ENCODE measurements at regions not wholly inside any gene's neighbourhood (a gene's known extent, or its start where the extent isn't known, plus 50 kb on each side); places are given as distances from the start of the nearest gene placed in this dataset.

GRCh38 chr2:19833978-19834377, 67.8 kb downstream of the TTC32 start:
- TF ChIP-seq CTCF (IDR thresholded peaks at IDR 0.05 in 2 of 3, conservative IDR thresholded peaks at IDR 0.05 in 1 of 3; ENCODE audit: control insufficient read depth in 2 of 3, extremely low read depth in 1 of 3, insufficient read depth in 1 of 3, low read depth in 3 of 3, low read length in 3 of 3), result no peak
- TF ChIP-seq REST (IDR thresholded peaks at IDR 0.05; ENCODE audit: low read depth, low read length), result no peak
- TF ChIP-seq STAT1 (conservative IDR thresholded peaks at IDR 0.05), result no peak
- no peak for TF ChIP-seq ZZZ3 (IDR thresholded peaks at IDR 0.05; ENCODE audit: control insufficient read depth, insufficient read length, low read depth)
- TF ChIP-seq NFIC (IDR thresholded peaks at IDR 0.05; ENCODE audit: low read depth, low read length), result no peak
- no peak for TF ChIP-seq CHD1 (IDR thresholded peaks at IDR 0.05; ENCODE audit: low read depth, low read length)
- TF ChIP-seq MEF2B (IDR thresholded peaks at IDR 0.05; ENCODE audit: partially characterized antibody, poor library complexity, severe bottlenecking), result no peak
- 0% methylated on average over 3 of the region's 3 CpGs for WGBS (ENCODE audit: insufficient coverage, insufficient replicate concordance, low lambda C conversion rate, missing lambda C conversion rate)
- DNase-seq (ENCODE audit: low read depth, low spot score), result no peak
- H3K27ac ChIP-seq (ENCODE audit: control insufficient read depth, insufficient read depth), result no peak overlapping the region
- no peaks in the 10 kb centered on the region for H3K9me3 ChIP-seq (replicated peaks; ENCODE audit: control insufficient read depth, insufficient read depth, low read length)
- ChIA-PET SMC1A (ENCODE audit: uncharacterized antibody, unreplicated experiment) (no interaction called here), CTCF (no interaction called here), POLR2A (no interaction called here), RAD21 (ENCODE audit: unreplicated experiment) (no interaction called here)
- FAIRE-seq, result no peak
- in situ Hi-C loops (cut with MboI) (no loop called here), intact Hi-C loops (cut with micrococcal nuclease; ENCODE audit: unreplicated experiment) (no loop called here)
- no peak overlapping the region for H3K4me3 ChIP-seq
- no peaks in the 10 kb centered on the region for H4K20me1 ChIP-seq (ENCODE audit: control insufficient read depth, insufficient read depth)
- H3K9ac ChIP-seq (ENCODE audit: control insufficient read depth, insufficient read depth, low read length), result no peak overlapping the region
- H3K79me2 ChIP-seq (ENCODE audit: control insufficient read depth, insufficient read depth, low read length), result no peaks in the 10 kb centered on the region
- H2AFZ ChIP-seq (ENCODE audit: control insufficient read depth, low read depth, low read length), result no peak overlapping the region
- no TSS peak for BruUV-seq (replicated peaks)
- H3K36me3 ChIP-seq (ENCODE audit: control insufficient read depth in 2 of 2, insufficient read depth in 2 of 2, low read length in 1 of 2), result no peaks in the 10 kb centered on the region
- no peaks in the 10 kb centered on the region for H3K4me1 ChIP-seq (ENCODE audit: control insufficient read depth, insufficient read depth, low read length)
- no peak overlapping the region for H3K4me2 ChIP-seq (ENCODE audit: control insufficient read depth, insufficient read depth)
- ATAC-seq, result no peak
- no peaks in the 10 kb centered on the region for H3K27me3 ChIP-seq (replicated peaks in 1 of 2; ENCODE audit: control insufficient read depth in 2 of 2, insufficient read depth in 2 of 2, low read length in 1 of 2)

Measured in GM12878 (cell line).